KMS-11 (cell line): ENCODE measurements at regions not wholly inside any gene's neighbourhood (a gene's known extent, or its start where the extent isn't known, plus 50 kb on each side); places are given as distances from the start of the nearest gene placed in this dataset.
"Not testable (repeated sequence)": the region's sequence is repeated elsewhere in the genome, so short reads cannot be mapped to it uniquely, and the experiment has no call there.

Source experiments
- H2AFZ ChIP-seq: fragments of 200-600 bp; sonication (generic); 2 replicates; pipeline ENCODE4 v1.6.1; 2016; ENCODE audit warnings: antibody characterized with exemption, mixed run types, low read depth
- H3K27ac ChIP-seq: fragments of 200-600 bp; sonication (generic); 2 replicates; pipeline ENCODE4 v1.6.1; 2016; ENCODE audit warnings: mild to moderate bottlenecking, mixed run types
- H3K27me3 ChIP-seq: fragments of 200-600 bp; sonication (generic); 2 replicates; pipeline ENCODE4 v1.6.1; 2017; ENCODE audit warnings: mild to moderate bottlenecking, low read depth, mixed run types, moderate library complexity; ENCODE audit not compliant: insufficient read depth
- H3K36me3 ChIP-seq: fragments of 200-600 bp; sonication (generic); 2 replicates; pipeline ENCODE4 v1.6.1; 2017; ENCODE audit warnings: mild to moderate bottlenecking, mixed run types; ENCODE audit not compliant: insufficient read depth
- H3K4me1 ChIP-seq: fragments of 200-600 bp; sonication (generic); 2 replicates; pipeline ENCODE4 v1.6.1; 2016; ENCODE audit warnings: mild to moderate bottlenecking, low read depth, mixed run types; ENCODE audit not compliant: poor library complexity, severe bottlenecking
- H3K4me2 ChIP-seq: fragments of 200-600 bp; sonication (generic); 2 replicates; pipeline ENCODE4 v1.7.0; 2016; ENCODE audit warnings: mild to moderate bottlenecking, mixed run types
- H3K4me3 ChIP-seq: fragments of 200-600 bp; sonication (generic); IDR thresholded peaks from 2 replicates; pipeline ENCODE4 v1.6.1; 2017; ENCODE audit warnings: low read depth, low read length, mixed read lengths; ENCODE audit not compliant: insufficient read depth
- H3K79me2 ChIP-seq: fragments of 200-600 bp; sonication (generic); 2 replicates; pipeline ENCODE4 v1.6.1; 2016; ENCODE audit warnings: low read depth, mixed run types; ENCODE audit not compliant: insufficient read depth
- H3K9ac ChIP-seq: fragments of 200-600 bp; sonication (generic); 2 replicates; pipeline ENCODE4 v1.6.1; 2016; ENCODE audit warnings: mild to moderate bottlenecking, mixed run types
- H4K20me1 ChIP-seq: fragments of 200-600 bp; sonication (generic); 2 replicates; pipeline ENCODE4 v1.6.1; 2016; ENCODE audit warnings: mild to moderate bottlenecking, mixed run types; ENCODE audit not compliant: insufficient read depth
- CTCF ChIP-seq: fragments of 200-600 bp; sonication (generic); conservative IDR thresholded peaks from 2 replicates; pipeline ENCODE4 v1.6.1; 2017; ENCODE audit warnings: low read depth, mild to moderate bottlenecking, antibody characterized with exemption, low read length, moderate library complexity, mixed read lengths

GRCh38 chr13:86907156-86907555 is 764.0 kb upstream of the SLITRK5 start:
- Histone ChIP-seq H3K4me3 (no peak overlapping the region), H3K36me3 (no peaks in the 10 kb centered on the region), H3K27ac (no peak overlapping the region), H4K20me1 (no peaks in the 10 kb centered on the region), H3K9ac (no peak overlapping the region), H2AFZ (no peak overlapping the region), H3K4me2 (no peak overlapping the region), H3K27me3 (no peaks in the 10 kb centered on the region), H3K4me1 (no peaks in the 10 kb centered on the region), H3K79me2 (no peaks in the 10 kb centered on the region)
- no peak for TF ChIP-seq CTCF

DNA sequence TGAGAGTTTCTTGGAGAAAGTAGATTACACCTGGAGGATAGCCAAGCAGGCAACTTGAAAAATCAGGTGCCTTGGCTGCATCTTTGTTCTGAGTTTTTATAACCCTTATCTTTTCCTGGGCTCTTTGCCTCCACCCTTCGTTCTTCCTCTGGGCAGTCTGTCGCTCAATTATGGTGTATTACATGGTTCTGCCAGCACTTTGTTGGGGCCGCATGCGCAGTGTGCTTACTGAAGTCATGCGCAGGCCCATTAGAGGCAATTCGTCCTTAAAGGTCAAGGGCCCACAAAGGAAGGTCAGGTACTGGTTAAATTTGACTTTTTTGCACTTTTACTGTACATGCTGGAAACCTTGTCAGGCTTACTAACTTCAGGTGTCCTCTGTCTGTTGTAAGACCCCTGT is 761.9 kb upstream of the SLITRK5 start:
- TF ChIP-seq CTCF: no peak
- no peaks in the 10 kb centered on the region for H3K4me1 ChIP-seq
- no peak overlapping the region for H3K27ac ChIP-seq
- H3K36me3 ChIP-seq: no peaks in the 10 kb centered on the region
- no peaks in the 10 kb centered on the region for H4K20me1 ChIP-seq
- no peak overlapping the region for H3K4me2 ChIP-seq
- no peaks in the 10 kb centered on the region for H3K27me3 ChIP-seq
- no peak overlapping the region for H2AFZ ChIP-seq
- no peak overlapping the region for H3K4me3 ChIP-seq
- H3K9ac ChIP-seq: no peak overlapping the region
- no peaks in the 10 kb centered on the region for H3K79me2 ChIP-seq

GRCh38 chr13:86914757-86915156 is 756.4 kb upstream of the SLITRK5 start:
- H3K36me3 ChIP-seq: no peaks in the 10 kb centered on the region
- H3K79me2 ChIP-seq: no peaks in the 10 kb centered on the region
- no peaks in the 10 kb centered on the region for H4K20me1 ChIP-seq
- no peak overlapping the region for H3K4me2 ChIP-seq
- H3K4me1 ChIP-seq: no peaks in the 10 kb centered on the region
- H3K9ac ChIP-seq: no peak overlapping the region
- H3K27me3 ChIP-seq: no peaks in the 10 kb centered on the region
- no peak overlapping the region for H3K4me3 ChIP-seq
- no peak overlapping the region for H3K27ac ChIP-seq
- TF ChIP-seq CTCF: no peak
- no peak overlapping the region for H2AFZ ChIP-seq

DNA sequence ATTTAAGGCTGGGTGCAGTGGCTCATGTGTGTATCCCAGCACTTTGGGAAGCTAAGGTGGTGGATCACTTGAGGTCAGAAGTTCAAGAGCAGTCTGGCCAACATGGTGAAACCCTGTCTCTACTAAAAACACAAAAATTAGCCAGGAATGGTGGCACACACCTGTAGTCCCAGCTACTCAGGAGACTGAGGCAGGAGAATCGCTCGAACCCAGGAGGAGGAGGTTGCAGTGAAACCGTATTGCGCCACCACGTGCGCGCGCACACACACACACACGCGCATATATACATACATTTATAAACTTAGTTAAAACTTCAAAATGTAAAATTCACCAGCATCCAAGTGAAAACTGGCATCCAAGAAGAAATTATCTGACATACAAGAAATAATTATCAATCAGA is 753.7 kb upstream of the SLITRK5 start:
- H3K9ac ChIP-seq, H4K20me1 ChIP-seq, H3K4me3 ChIP-seq, H3K36me3 ChIP-seq, H3K4me2 ChIP-seq, H3K27me3 ChIP-seq, H3K27ac ChIP-seq, H3K79me2 ChIP-seq, H2AFZ ChIP-seq, H3K4me1 ChIP-seq: not testable (repeated sequence)

DNA sequence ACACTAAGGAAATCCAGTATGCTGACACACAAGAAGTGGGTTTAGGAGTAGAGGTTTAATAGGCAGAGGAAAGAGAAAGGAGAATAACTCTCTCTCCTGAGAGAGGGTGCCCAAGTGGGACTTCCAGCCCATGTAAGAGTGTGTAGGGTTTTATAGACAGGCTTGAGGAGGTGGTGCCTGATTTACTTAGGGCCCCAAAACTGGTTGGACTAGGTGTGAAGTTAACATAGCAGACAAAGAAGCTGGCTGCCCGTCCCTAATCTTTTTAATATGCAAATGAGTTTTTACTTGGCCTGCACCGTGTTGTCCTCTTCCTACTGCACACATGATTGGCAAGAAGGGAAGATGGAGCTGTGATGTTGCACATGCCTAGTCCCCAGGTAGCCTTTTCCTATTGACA is 752.5 kb upstream of the SLITRK5 start:
- no peak overlapping the region for H3K4me3 ChIP-seq
- H2AFZ ChIP-seq: no peak overlapping the region
- no peak overlapping the region for H3K9ac ChIP-seq
- no peaks in the 10 kb centered on the region for H3K4me1 ChIP-seq
- no peaks in the 10 kb centered on the region for H3K79me2 ChIP-seq
- no peak overlapping the region for H3K27ac ChIP-seq
- no peaks in the 10 kb centered on the region for H3K36me3 ChIP-seq
- no peaks in the 10 kb centered on the region for H4K20me1 ChIP-seq
- no peak for TF ChIP-seq CTCF
- H3K27me3 ChIP-seq: no peaks in the 10 kb centered on the region
- no peak overlapping the region for H3K4me2 ChIP-seq
